Activated CD4-positive, alpha-beta T cell treated with anti-CD3 and anti-CD28 coated beads, Interleukin-2, amount 50 U/mL, for 1 hour (primary cell): ENCODE measurements at regions not wholly inside any gene's neighbourhood (a gene's known extent, or its start where the extent isn't known, plus 50 kb on each side); places are given as distances from the start of the nearest gene placed in this dataset.
"Not testable (repeated sequence)": the region's sequence is repeated elsewhere in the genome, so short reads cannot be mapped to it uniquely, and the experiment has no call there.

Experiments
- DNase-seq: peaks from one replicate; pipeline ENCODE4 v3.0.0-alpha.2; 2020

DNA sequence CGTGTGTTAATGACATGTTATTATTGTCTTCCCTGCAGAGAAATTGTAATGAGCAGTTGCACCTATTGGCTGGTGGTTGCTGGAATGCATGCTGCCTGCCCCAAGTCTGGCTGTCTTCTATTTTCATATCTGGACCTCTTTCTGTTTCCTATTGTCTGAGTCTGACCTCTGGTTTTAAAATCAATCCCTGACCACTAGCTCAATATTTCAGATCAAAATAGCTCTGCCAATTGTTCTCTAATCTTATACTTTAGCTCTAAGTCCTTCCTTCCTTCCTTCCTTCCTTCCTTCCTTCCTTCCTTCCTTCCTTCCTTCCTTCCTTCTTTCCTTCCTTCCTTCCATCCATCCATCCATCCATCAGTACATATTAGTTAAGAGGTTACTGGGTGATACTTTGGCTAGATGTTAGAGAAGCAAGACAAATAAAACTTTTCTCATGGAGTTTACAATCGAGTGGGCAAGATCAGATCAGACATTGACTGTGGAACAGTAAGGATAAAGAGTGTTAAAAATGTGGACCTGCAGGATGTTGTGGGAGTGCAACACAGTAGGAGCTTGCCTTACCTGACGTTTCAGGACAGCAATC is 417.1 kb downstream of the SOCS6 start:
- DNase-seq = no peak

DNA sequence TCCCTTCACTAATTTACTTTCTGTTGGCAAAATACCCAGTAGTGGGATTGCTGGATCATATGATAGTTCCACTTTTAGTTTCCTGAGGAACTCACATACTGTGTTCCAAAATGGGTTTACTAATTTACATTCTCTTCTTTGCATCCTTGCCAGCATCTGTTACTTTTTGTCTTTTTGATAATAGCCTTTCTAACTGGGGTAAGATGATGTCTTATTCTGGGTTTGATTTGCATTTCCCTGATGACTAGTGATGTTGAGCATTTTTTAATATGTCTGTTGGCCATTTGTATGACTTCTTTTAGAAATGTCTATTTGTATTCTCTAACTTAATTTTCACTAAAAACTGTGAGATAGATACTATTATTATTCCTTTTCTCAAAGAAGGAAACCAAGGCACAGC is 411.7 kb downstream of the SOCS6 start:
- DNase-seq = no peak

DNA sequence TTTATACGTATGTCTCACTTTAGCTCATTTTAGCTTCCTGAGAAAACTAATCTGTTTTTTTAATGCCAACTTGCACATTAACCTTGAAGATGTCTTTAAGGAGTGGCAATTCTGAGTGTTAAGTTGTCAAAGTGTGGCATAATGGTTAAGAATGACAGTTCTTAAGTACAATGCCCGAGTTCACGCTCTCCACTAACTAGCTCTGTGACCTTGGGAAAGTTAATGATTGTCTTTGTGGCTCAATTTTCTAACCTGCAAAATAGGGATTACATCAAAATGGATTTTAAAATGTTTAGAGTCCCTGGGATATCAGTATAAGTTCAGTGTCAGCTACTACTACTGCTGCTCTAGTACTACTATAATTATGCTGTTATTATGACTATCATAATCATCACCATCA is 409.7 kb downstream of the SOCS6 start:
- DNase-seq = no peak

DNA sequence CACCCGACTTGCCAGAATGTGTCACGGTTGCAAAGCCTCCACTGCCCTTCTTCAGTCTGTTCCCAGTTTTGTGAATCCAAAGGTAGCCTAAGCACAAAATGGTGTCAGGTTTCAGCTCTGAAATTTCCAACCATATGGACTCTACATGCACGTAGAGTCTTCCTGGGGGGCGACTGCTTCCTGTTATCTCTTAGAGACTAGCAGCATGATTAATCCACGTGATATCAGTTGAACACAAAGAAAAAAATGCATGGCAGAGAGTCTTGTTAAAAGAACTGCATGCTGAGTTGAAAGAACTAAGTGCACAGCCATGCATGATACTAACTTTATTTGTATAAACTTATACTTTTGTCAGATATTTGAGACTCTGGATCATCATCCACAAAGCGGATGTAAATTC is 404.4 kb downstream of the SOCS6 start:
- DNase-seq = no peak

DNA sequence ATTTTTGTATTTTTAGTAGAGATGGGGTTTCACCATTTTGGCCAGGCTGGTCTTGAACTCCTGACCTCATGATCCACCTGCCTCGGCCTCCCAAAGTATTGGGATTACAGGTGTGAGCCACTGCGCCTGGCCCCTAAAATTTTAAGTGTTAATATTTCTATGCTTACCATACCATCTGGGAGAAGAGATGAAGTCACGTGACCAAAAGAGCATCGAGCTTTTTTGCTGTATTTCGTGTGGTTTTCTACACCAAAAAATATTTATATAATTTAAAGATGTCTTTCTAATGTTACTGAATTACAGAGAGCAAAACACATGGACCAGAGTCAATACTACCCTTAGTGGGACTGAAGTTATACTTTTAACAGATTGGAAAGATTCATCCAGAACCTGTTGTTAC is 400.9 kb downstream of the SOCS6 start:
- not testable (repeated sequence) for DNase-seq

DNA sequence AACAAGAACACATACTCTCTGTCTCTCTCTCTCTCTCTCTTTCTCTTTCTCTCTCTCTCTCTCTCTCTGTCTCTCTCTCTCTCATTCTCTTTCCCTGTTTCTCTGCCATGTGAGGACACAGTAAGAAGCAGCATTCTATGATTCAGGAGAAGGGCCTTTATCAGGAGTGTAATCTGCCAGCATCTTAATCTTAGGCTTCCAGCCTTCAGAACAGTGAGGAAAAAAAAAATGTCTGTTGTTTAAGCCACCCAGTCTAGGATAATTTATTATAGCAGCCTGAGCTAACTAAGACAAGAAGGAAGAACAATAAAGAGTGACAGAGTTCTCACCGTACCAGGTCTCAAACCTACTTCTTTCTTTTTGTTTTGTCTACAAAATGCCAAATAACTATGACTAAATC is 399.4 kb downstream of the SOCS6 start:
- no peak for DNase-seq

DNA sequence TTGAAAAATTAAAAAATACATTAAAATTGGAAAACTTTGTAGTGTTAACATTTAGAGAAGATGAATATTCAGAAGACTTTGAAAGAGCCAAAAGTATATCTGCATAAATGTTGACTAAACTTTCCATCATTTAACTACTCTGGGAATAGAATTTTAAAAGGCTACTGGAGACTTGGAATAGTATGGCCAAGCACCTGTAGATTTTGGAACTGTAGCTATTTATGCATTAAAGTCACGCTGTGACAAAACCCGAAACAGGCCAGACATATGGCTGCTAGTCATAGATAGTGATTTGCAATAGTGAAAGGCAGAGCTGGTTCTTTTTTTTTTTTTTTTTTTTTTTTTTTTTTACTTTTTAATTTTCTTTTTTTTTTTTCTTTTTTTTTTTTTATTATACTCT is 396.0 kb downstream of the SOCS6 start:
- no peak for DNase-seq

DNA sequence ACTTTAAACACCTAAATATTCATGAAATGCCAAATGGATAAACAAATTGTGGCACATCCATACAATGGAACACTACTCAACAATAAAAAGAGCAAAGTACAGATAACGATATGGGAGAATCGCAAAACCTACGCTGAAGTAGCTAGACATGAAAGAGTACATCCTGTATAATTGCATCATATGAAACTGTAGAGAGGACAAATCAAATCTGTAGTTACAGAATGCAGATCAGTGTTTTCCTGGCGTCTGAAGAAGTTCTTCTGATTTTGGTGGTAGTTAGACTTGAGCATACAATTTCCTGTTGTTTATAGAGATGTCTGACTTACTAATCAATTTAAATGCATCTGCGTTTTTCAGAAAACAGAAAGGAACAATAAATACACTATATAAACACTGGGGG is 394.4 kb downstream of the SOCS6 start:
- DNase-seq = no peak

DNA sequence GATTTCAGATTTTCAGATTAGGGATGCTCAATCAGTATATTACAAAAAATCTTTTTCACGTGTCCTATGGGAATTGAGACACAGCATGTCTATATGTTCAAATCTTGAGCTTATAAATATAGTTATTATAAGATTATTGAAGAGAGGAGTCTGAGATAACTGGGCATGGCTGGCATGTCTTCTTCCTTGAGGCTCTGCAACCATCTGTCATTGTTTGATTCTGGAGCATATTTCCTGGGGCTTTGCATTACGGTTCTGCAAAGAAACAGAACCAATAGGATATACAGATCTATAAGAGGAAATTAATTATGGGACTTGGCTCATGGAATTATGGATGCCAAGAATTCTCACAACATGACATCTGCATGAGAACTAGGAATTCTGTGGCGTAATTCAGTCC is 386.1 kb downstream of the SOCS6 start:
- DNase-seq = no peak

DNA sequence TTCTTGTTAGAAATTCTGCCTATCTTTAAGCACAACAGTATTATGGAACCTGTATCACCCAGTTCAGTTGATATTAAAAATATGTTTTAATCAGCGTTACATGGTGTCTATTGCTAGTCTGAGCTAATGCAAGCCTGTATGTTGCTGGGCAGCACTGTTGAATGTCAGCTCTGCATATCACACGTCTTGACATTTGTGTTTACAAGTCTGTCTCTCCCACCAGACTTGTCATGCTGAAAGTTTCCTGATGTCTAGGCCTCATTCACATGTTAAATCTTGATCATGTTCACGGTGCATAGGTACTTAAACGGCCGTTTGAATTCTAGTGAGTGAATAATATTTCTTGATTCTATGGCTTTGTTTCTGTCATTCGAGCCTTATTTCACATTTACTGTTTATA is 385.0 kb downstream of the SOCS6 start:
- no peak for DNase-seq

DNA sequence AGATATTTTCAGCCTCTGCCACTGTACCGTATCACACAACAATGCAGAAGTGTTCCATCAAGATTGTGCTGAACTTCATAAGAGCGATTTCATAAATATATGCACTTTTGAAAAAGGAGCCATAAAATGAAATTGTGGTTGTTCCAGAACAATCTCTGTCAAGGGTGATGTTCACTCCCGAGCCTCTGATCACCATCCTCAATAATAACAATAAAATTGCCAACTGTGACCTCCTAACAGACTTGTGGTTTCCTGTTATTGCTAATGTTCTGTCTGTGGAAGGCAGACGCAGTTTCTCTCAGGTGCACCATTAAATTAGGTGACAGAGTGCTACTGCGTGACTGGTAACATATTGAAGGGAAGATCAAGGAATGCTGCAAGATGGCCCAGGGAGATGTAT is 383.7 kb downstream of the SOCS6 start:
- DNase-seq = peak; percentile 16

DNA sequence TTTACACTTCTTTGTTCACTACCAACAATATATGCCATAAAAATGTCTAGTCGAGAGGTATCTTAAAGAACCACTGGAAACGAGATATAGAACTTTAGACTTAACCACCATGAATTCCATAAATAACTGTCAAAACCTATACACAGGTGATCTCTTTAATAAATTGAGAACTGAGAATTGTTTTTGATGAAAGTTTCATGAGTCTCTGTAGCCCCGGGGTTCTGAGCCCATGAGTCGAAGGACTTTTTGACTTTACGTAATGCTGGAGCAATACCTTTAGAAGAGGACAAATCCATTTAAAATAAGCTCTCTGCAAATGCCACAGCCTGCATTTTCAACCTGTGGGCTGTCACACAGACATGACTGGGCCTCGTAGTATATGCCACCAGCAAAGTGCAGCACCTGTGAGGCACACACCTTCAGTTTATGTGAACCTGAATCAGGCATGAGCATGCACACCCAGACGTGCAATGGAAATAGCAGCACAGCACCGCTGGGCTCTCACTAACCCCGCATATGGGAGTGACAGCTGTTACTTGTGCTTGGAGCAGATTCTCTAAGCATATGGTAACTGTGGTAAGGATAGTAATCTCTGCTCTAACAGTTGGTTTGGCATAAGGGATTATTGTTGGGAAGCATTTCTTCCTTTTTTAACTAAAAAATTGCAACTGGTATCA is 383.2 kb downstream of the SOCS6 start:
- peak; percentile 35 for DNase-seq

DNA sequence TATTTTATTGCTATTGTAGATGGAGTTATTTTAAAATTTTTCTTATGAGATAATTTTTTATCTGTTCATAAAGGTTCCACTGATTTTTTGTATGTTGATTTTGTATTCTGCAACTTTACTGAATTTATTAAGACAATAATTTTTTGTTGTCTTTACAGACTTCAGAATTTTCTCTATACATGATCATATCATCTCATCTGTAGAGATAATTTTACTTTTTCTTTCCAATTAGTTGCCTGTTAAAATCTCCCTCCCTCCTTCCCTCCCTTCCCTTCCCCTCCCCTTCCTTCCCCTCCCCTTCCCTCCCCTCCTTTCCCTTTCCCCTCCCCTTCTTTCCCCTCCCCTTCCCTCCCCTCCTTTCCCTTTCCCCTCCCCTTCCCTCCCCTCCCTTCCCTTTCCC is 378.1 kb downstream of the SOCS6 start:
- DNase-seq = no peak

DNA sequence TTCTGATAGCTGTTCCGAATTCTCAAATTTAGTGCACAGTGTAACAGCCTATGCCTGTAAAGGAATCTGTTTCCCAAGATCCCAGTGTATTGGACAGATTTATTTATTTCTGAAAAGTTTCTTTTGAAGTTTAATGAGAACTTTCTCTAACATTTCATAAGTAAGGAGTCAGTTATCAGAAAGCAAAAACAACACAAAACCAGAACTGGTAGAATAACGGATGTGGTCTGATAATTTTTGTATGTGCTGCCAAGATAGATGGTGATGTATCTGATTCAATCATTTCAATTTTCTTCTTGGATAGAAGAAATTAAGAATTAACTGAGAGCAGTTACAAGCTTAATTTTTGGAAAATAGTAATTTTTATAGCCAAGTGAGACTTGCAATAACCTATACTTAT is 374.3 kb downstream of the SOCS6 start:
- no peak for DNase-seq

DNA sequence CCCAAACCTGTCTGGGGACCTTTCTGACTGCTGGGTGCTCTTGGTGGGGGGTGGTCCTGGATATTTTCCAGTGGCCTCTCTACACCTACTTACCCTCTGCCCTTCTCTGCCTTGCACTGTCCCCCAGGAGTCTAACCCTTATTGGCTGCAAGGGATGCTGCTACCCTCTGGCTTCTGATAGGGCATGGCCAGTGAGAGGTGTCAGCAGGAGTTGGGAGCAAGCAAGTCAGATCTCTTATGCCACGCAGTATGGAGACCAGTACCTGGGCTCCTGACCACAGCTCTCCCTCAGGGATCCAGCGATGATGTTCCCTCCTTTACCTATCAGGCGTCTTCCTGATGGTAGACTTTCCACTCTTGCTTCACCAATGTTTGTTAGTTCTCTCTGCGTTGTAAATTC is 373.7 kb downstream of the SOCS6 start:
- no peak for DNase-seq

DNA sequence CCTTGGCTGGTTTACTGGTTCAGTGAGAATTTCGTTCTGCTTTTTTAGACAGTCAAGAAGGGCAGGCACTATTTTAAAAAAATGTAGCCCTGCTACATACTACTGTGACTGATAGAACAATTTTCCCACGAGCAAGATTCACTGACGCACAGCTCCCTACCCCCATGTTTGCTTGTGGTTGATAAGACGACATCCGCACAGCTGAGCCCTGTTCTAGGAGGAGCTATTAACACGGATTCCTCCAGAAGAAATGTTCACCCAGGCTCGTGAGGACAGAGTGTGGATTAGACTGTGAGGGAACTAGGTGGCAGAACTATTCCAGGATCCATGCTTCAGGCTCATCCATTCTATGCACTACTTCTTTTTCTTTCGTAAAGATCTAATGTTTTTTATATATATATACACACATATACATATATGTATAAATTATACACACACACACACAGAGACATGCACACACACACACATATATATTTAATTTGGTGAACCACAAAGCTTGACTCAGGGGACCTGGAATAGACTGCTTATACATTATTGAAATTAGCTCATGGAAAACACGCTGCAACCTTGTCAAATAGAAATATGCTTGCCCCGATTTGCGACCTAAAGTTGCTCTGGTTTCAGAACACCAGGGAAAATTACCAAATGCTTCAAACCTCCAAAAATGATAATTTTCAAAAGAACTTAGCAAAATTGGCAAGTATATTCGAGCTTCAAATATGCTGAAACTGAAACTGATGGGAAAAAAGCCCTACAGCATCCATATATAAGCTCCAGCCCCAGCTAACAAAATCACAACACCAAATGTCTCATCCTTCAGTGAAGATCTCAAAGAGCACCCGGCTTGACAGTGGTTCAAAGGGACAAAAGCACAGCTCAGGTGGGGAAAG is 370.4 kb downstream of the SOCS6 start:
- DNase-seq = peak; percentile 54

DNA sequence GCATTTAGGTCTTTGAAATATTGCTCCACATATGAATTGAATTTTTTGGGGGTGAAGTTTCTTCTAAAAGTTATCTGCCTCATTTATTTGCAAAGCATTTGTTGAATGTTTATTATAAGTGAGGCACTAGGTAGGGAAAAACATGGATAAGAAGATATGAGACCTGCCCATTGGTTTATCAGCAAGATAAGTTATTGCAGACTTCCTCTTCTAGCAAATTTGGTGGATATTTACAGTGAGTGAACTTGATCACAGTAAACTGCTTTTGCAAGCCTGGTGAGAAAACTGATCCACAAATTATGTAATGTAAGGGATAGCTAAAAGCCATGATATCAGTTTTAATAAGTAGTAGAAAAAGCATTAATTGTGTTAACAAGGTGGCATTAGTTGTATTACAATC is 364.8 kb downstream of the SOCS6 start:
- DNase-seq = no peak

DNA sequence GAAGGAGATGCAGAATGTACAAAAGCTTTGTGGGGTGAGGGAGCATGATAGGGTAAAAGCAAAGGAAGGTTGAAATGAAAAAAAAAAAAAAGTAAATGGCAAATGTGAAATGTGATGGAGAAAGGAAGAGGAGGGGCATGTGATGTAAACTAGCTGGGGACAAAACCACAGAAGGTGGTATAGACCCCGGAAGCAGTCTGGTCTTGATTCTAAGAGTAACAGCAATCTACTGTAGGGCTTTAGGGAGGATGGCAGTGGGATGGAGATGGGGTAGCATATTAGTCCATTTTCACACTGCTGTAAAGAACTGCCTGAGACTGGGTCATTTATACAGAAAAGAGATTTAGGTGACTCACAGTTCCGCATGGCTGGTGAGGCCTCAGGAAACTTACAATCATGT is 362.0 kb downstream of the SOCS6 start:
- DNase-seq = no peak

DNA sequence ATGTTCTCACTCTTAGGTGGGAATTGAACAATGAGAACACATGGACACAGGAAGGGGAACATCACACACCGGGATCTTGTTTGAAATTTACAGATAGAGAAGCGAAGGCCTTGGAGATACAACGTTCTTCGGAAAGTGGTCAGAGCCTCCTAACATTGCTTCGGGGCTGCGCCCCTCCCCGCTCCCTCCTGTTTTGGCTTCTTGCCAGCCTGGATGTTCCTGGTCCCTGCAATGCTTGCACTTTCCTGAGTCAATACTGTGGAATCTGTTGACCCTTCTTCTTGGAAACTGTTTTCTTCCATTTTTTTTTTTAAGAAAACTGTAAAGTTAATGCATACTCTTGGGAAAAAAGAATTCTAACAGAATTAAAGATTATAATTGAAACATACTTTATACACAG is 360.8 kb downstream of the SOCS6 start:
- no peak for DNase-seq

DNA sequence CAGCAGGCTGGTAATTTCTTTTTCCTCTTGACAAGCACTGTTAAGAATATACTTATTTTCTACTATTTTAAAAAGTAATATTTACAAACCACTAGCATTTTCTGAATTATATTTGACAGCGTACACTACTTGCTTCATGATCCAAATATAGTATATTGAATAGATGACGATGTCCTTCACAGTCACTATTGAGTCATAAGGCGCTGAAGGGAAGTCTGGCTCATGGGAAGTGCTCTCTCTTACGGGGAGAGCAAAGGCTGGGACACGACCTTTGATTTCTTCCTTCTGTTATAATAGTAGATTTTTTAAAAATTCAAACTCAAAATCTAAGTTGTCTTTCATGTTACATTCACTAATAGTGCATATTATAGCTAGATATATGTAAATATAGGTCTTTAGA is 357.1 kb downstream of the SOCS6 start:
- DNase-seq = no peak

DNA sequence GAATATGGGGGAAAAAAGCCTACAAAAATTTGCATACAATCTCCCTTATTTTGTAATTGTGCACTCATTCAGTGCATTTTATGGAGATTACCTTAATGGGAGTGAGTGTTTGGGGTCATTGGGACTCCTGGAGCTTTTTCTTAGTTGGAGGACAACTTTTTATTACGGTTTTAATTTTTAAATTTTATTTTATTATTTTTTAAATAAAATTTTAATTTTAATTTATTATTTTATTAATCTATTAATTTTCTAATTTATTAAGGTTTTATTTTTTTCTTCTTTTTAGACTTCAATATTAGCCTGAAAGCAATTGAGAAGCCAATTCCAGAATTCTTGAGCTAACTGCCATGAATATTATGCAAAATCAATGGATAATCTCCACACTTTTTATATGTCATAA is 355.0 kb downstream of the SOCS6 start:
- DNase-seq = no peak

DNA sequence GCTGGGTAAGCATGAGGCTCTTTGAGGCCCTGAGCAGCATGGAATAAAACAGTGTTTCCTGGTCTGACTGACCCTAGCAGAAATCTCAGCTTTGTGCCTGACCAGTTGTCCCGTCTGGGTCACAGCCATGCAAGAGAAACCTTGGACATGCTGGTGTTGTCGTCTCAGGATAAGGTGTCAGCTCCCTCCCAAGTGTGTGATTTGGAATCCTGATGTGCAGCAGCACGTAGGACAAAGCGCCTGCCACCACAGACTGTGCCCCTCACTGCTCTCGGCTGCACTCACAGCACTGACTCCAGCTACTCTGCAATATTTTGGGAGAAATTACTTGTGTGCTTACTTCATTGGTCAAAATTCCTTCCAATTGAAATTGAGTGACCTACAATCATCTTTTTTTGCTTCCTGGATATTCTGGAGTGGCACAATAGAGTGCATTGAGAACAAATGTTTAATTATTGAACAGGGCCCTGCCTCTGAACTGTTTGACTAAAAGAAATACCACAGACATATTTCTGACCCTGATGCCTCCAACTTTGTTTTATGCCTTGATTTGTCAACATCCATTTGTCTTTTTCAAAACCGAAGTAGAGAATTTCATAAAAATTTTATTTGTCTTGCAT is 352.4 kb downstream of the SOCS6 start:
- DNase-seq = no peak

DNA sequence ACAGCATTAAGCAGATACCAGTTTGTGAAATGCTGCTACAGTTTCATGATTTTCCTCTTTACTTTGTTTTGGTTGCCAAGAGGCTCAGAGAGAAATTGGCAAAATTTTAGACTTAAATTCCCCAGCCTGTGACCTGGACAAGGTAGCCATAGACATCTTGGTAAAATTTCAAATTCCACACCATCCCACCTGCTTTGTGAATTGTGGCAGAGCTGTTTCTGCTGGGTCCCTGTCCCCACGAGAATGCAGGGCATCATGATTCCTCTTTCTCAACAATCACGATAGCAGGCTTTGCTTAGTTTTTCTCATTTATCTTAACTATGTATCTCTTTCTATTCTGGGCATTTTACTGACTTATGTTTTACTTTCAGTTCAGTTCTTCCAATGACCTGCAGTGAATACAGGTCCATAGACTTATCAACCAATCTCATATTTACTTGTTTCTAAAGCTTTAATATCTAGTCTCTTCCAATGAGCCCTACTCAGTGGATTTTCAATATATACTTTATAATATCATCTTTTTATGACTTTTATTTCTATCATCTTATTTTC is 351.6 kb downstream of the SOCS6 start:
- no peak for DNase-seq

DNA sequence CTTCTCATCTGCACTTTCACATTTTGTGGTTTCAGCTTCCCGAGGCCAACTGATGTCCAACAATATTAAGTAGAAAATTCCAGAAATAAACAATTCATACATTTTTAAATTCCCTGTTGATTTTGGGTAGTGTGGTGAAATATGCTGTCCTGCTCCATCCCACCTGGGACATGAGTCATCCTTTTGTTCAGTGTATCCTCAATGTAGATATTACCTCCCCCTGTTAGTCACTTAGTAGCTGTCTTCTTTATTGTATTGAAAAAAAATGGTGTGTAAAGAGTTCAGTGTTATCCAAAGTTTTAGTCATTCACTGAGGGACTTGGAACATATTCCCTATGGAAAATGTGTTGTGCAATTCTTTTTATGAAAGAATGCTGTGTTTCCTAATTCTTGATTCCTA is 348.1 kb downstream of the SOCS6 start:
- no peak for DNase-seq
